ENCODE measurements at regions not wholly inside any gene's neighbourhood (a gene's known extent, or its start where the extent isn't known, plus 50 kb on each side); places are given as distances from the start of the nearest gene placed in this dataset.

- no peak for TF ChIP-seq ARID4B (CRISPR knock-in tag; IDR thresholded peaks at IDR 0.05; ENCODE audit: borderline replicate concordance)
- no peak for TF ChIP-seq ZNF232 (CRISPR knock-in tag; IDR thresholded peaks at IDR 0.05)
- no peak for TF ChIP-seq ZNF671 (CRISPR knock-in tag; IDR thresholded peaks at IDR 0.05)
- TF ChIP-seq ZNF317 (CRISPR knock-in tag; IDR thresholded peaks at IDR 0.05; ENCODE audit: borderline replicate concordance, low read depth): no peak
- no peak for TF ChIP-seq USF1 (CRISPR knock-in tag; IDR thresholded peaks at IDR 0.05)
- TF ChIP-seq JUN (CRISPR knock-in tag; IDR thresholded peaks at IDR 0.05): no peak
- TF ChIP-seq HMGXB4 (CRISPR knock-in tag; IDR thresholded peaks at IDR 0.05): no peak
- no peak for TF ChIP-seq E2F4 (CRISPR knock-in tag; IDR thresholded peaks at IDR 0.05; ENCODE audit: borderline replicate concordance, low read depth)
- no peak for TF ChIP-seq CTCF (IDR thresholded peaks at IDR 0.05)
These were observed 537.9 kb upstream of the JARID2 start (continued) for GRCh38 chr6:14707971-14708465.

GRCh38 chr6:14709066-14709670, 536.7 kb upstream of the JARID2 start:
- DNase-seq (ENCODE audit: low spot score) (no peak), ATAC-seq (no peak)
- Mint-ChIP-seq H3K4me1 (peaks cover 19% of the 10 kb centered on the region), H3K4me3 (no peak overlapping the region), H3K27ac (no peak overlapping the region), H3K9me3 (no peaks in the 10 kb centered on the region), H3K27me3 (ENCODE audit: low read depth) (no peaks in the 10 kb centered on the region), H3K36me3 (no peaks in the 10 kb centered on the region)
- TF ChIP-seq NFATC4 (CRISPR knock-in tag; IDR thresholded peaks at IDR 0.05) (no peak), PRRX2 (CRISPR knock-in tag; IDR thresholded peaks at IDR 0.05) (no peak), E2F4 (CRISPR knock-in tag; IDR thresholded peaks at IDR 0.05; ENCODE audit: borderline replicate concordance, low read depth) (no peak), MAX (CRISPR knock-in tag; IDR thresholded peaks at IDR 0.05) (no peak), ZNF281 (CRISPR knock-in tag; IDR thresholded peaks at IDR 0.05) (no peak), NFYB (CRISPR knock-in tag; conservative IDR thresholded peaks at IDR 0.05; ENCODE audit: low read depth) (no peak), IRF1 (CRISPR knock-in tag; IDR thresholded peaks at IDR 0.05) (no peak), ZNF317 (CRISPR knock-in tag; IDR thresholded peaks at IDR 0.05; ENCODE audit: borderline replicate concordance, low read depth) (no peak), FOXJ3 (CRISPR knock-in tag; IDR thresholded peaks at IDR 0.05; ENCODE audit: borderline replicate concordance) (no peak), GTF2I (CRISPR knock-in tag; conservative IDR thresholded peaks at IDR 0.05) (no peak)
- ChIA-PET CTCF (no interaction called here), POLR2A (no interaction called here)
